ENCODE measurements at regions not wholly inside any gene's neighbourhood (a gene's known extent, or its start where the extent isn't known, plus 50 kb on each side); places are given as distances from the start of the nearest gene placed in this dataset.
A peak's percentile ranks its signal among the peaks of the same experiment; 100 is the strongest.

GRCh38 chr20:23161968-23162696, 76.0 kb upstream of the CD93 start:
- DNase-seq, result peak; percentile 88

- DNase-seq, result no peak
Observed at GRCh38 chr20:23161244-23161891, 75.2 kb upstream of the CD93 start.

- DNase-seq, result no peak
Observed at GRCh38 chr20:23160536-23161243, 74.6 kb upstream of the CD93 start.

GRCh38 chr20:23159947-23160318, 73.8 kb upstream of the CD93 start:
- DNase-seq, result no peak

GRCh38 chr20:23159256-23159946, 73.3 kb upstream of the CD93 start:
- no peak for DNase-seq

- DNase-seq, result no peak
Observed at GRCh38 chr20:23157734-23158133, 71.6 kb upstream of the CD93 start.

GRCh38 chr20:23156842-23157423, 70.8 kb upstream of the CD93 start:
- DNase-seq, result no peak

GRCh38 chr20:23156170-23156841, 70.2 kb upstream of the CD93 start:
- DNase-seq, result no peak

- no peak for DNase-seq
Observed at GRCh38 chr20:23155141-23155590, 69.0 kb upstream of the CD93 start.

- DNase-seq, result no peak
Observed at GRCh38 chr20:23153696-23154341, 67.7 kb upstream of the CD93 start.

GRCh38 chr20:23152902-23153301, 66.8 kb upstream of the CD93 start:
- DNase-seq, result no peak

- DNase-seq, result no peak
Observed at GRCh38 chr20:23152308-23152892, 66.3 kb upstream of the CD93 start.

GRCh38 chr20:23151885-23152284, 65.8 kb upstream of the CD93 start:
- no peak for DNase-seq

- DNase-seq, result no peak
Observed at GRCh38 chr20:23151008-23151703, 65.0 kb upstream of the CD93 start.

- no peak for DNase-seq
Observed at GRCh38 chr20:23150304-23151007, 64.3 kb upstream of the CD93 start.

- DNase-seq, result no peak
Observed at GRCh38 chr20:23149623-23150279, 63.6 kb upstream of the CD93 start.

GRCh38 chr20:23148731-23149570, 62.8 kb upstream of the CD93 start:
- DNase-seq, result no peak

GRCh38 chr20:23147964-23148730, 62.0 kb upstream of the CD93 start:
- no peak for DNase-seq

Measured in NCI-H1417 treated with DMSO at 0.1 percent for 48 hours (cell line).